Epithelial cell of esophagus (primary cell): ENCODE measurements at regions not wholly inside any gene's neighbourhood (a gene's known extent, or its start where the extent isn't known, plus 50 kb on each side); places are given as distances from the start of the nearest gene placed in this dataset.
"Not testable (repeated sequence)": the region's sequence is repeated elsewhere in the genome, so short reads cannot be mapped to it uniquely, and the experiment has no call there.

Source experiments
- DNase-seq: peaks from one replicate; pipeline ENCODE4 v3.0.0; 2010; ENCODE audit warnings: low read depth
- H3K4me3 ChIP-seq: 2 replicates; pipeline ENCODE4 v1.5.1; 2011; ENCODE audit warnings: mild to moderate bottlenecking, low read length, control low read depth
- CTCF ChIP-seq: IDR thresholded peaks from 2 replicates; pipeline ENCODE4 v1.5.1; 2011; ENCODE audit warnings: low read depth, mild to moderate bottlenecking, low read length, control low read depth, inconsistent platforms; ENCODE audit not compliant: insufficient read depth; ENCODE audit errors: missing control alignments

- no peak for DNase-seq
- no peak overlapping the region for H3K4me3 ChIP-seq
- no peak for TF ChIP-seq CTCF
Measured at GRCh38 chr9:30935730-30936129, 1448.7 kb upstream of the ACO1 start.

GRCh38 chr9:30937106-30937505, 1447.3 kb upstream of the ACO1 start:
- TF ChIP-seq CTCF, result no peak
- H3K4me3 ChIP-seq, result no peak overlapping the region

GRCh38 chr9:30942852-30943251, 1441.6 kb upstream of the ACO1 start:
- not testable (repeated sequence) for H3K4me3 ChIP-seq, DNase-seq

More at GRCh38 chr9:30937106-30937505, 1447.3 kb upstream of the ACO1 start:
- DNase-seq, result no peak

GRCh38 chr9:30943446-30944224, 1440.8 kb upstream of the ACO1 start:
- H3K4me3 ChIP-seq, result no peak overlapping the region
- no peak for DNase-seq
- TF ChIP-seq CTCF, result no peak

GRCh38 chr9:30944225-30944569, 1440.2 kb upstream of the ACO1 start:
- no peak for DNase-seq
- no peak overlapping the region for H3K4me3 ChIP-seq
- no peak for TF ChIP-seq CTCF

GRCh38 chr9:30944741-30945280, 1439.6 kb upstream of the ACO1 start:
- H3K4me3 ChIP-seq, result no peak overlapping the region
- DNase-seq, result no peak
- TF ChIP-seq CTCF, result no peak

GRCh38 chr9:30964332-30964731, 1420.1 kb upstream of the ACO1 start:
- TF ChIP-seq CTCF, result no peak
- DNase-seq, result no peak
- no peak overlapping the region for H3K4me3 ChIP-seq
